Left forelimb (tissue), 1 donor: ENCODE measurements at regions not wholly inside any gene's neighbourhood (a gene's known extent, or its start where the extent isn't known, plus 50 kb on each side); places are given as distances from the start of the nearest gene placed in this dataset.
"Not testable (repeated sequence)": the region's sequence is repeated elsewhere in the genome, so short reads cannot be mapped to it uniquely, and the experiment has no call there.

Experiments
- DNase-seq: peaks from one replicate; pipeline ENCODE4 v3.0.0-alpha.2; 2018; ENCODE audit warnings: low spot score

DNA sequence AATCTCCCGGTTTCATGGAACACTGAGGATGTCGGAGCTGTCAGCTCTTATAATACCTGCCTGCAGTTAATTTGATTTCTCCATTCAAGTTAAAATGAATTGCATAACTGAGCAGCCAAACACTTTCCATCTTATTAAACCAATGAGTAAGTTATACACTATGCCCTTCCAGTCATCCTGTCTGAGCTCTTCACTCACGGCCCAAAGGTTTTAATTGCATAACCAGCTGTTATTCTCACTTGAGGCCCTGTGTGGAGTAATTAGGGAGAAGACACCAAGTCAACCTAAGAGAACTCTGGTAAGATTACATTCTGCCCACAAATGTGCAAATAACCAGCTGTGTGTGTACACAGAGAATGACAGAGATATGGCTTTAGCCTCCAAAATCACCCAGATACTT, 303.5 kb downstream of the TBC1D4 start:
- no peak for DNase-seq

- no peak for DNase-seq
These were observed 306.4 kb downstream of the TBC1D4 start for GRCh38 chr13:75175575-75175974.

- DNase-seq: not testable (repeated sequence)
These were observed 306.9 kb downstream of the TBC1D4 start for GRCh38 chr13:75175097-75175496.

DNA sequence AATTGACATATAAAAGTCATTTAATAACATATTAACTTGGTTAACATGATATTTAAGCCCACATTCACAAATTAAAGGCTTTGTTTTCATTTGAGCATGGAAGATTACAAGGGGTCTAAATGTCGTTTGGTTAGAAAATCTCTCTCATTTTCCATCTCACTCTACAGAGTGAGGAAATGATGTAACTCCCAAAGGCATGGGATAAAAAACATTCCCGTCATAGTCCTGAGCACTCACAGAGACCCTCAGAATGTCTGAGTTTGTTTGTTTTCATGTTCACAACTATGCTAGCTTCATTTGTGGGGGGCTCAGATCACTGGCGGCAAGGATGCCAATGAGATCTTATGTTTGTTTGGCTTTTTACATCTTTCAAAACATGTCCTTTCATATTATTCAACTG, 307.5 kb downstream of the TBC1D4 start:
- DNase-seq: no peak

GRCh38 chr13:75173457-75174356, 308.3 kb downstream of the TBC1D4 start:
- no peak for DNase-seq

DNA sequence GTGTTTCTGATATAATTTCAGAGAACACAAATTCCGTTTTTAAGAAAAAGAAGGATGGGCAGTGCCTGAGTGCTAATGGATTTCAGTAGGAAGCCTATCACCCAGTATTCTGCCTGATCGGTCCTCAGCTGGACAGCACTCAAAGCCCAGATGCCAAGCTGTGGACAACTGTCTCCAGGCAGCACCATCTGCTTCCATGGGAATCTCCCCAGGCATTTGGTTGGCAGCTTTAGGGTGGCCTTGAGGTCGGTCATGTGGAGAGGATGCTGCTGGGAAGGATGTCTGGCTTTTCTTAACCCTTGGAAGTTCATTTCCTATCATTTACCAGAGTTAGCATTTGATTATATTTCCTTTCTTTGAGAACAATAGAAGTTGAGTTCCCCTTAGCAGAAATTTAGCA, 311.7 kb downstream of the TBC1D4 start:
- DNase-seq: no peak

- DNase-seq: no peak
These were observed 316.3 kb downstream of the TBC1D4 start for GRCh38 chr13:75165543-75166230.

DNA sequence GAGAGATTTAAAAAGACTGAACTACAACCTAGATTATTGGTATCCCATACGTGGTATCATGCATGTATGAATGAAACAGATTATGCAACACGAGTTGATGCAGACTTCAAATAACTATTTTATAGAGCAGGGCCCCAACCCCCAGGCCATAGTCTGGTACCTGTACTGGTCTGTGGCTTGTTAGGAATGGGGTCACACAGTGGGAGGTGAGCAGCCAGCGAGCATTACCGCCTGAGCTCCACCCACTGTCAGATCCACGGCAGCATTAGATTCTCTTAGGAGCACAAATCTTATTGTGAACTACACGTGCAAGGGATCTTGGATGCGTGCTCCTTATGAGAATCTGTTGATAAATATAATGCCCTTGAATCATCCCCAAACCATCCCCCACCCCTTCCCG, 320.2 kb downstream of the TBC1D4 start:
- DNase-seq: no peak

DNA sequence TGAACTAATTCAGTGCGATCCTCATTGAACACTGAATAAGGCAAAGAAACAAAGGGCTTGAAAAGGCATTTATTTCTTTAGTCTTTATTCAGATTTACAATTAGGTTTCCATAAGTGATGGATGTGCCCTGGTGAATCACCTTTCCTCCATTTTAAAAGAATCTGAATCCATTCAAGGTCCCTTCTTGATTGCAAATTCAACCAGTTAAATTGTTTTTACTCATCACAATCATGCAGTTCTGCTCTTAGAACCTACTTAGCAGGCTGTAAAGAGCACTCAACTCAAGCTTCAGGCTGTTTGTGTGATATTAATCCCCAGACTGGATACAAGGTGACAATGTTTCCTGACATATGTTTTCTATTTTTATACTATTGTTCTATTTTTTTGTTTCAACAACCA, 321.0 kb downstream of the TBC1D4 start:
- DNase-seq: no peak

GRCh38 chr13:75154331-75154730, 327.6 kb downstream of the TBC1D4 start:
- DNase-seq: no peak

DNA sequence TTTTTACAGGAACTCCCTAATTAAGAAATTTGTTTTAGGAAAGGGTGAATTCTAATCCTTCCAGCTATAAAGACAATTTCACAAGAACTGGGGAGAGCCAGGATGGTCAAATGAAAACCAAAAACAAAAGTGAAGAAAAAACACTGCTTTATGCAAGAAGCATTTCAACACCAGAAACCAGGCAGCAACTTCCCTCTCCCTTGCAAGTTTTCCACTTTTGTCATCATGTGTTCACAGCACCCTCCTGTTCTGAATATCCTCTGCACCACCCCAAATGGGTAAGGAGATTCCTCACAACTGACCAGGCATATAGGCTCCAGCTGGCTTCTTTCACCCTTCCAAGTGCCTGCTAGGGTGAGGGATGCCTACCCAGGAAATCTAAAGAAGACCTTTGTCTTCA, 328.1 kb downstream of the TBC1D4 start:
- no peak for DNase-seq

GRCh38 chr13:75153386-75153785, 328.6 kb downstream of the TBC1D4 start:
- no peak for DNase-seq

DNA sequence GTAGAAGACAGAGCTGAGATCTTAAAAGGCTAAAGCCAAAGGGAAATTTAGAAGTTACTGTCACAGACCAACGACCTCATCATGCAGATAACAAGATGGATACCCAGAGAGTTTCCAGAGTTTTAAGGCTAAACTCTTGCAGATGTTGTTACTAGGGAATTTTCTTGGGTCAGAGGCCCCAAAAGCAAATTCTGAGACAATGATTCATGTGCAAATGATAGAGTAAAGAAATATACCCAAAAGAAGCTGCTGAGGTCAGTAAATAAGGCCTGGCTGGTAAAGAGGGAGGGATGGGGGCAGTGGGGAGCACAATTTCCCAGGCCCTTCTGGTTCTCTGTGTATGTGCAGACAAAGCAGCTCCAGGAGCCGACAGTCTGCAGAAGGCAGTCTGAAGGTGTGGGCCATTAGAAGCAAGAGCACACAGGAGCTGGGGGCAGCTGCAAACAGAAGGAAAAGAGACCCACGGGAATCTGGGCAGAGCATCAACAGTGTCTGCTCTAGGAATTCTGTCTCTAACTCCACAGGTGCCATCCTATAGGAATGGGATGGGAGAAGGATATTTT, 330.8 kb downstream of the TBC1D4 start:
- DNase-seq: no peak

- no peak for DNase-seq
These were observed 332.2 kb downstream of the TBC1D4 start for GRCh38 chr13:75149776-75150175.

DNA sequence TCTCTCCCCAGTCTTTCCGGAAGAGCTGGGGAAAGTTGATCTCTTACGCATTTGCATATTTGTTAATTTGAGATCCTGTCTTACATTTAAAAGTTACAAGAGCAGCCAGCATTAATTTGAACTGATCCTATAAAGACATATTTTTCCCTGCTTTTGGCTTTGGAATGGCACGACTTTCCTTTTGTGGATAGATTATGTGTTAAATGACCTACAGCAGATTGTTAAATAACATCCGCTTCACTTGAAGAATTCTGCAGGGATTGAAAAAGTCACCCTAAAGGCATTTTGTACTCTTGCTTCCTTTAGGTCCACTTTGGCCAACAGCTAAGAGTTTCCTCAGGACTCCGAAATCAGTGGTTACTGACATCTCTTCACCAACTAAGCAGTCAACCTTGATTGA, 334.0 kb downstream of the TBC1D4 start:
- no peak for DNase-seq

GRCh38 chr13:75146436-75146835, 335.5 kb downstream of the TBC1D4 start:
- no peak for DNase-seq

- no peak for DNase-seq
These were observed 336.0 kb downstream of the TBC1D4 start for GRCh38 chr13:75145927-75146326.

DNA sequence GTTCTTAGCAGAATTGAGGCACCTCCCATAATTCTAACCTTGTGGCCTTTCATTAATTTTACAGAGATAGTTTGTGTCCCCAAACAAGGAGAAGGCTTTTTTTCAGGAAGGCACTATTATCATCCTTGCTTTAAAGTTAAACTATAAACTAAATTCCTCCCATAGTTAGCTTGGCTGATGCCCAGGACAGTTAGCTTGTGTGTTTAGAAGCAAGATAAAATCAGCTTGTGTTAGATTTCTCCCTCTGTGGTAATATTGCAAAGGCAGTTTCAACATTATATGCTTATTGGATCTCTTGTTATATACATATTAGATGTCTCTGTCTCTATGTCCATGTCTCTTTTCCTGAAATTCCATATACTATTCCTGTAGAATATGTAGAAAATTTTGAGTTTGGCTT, 342.7 kb downstream of the TBC1D4 start:
- DNase-seq: no peak

DNA sequence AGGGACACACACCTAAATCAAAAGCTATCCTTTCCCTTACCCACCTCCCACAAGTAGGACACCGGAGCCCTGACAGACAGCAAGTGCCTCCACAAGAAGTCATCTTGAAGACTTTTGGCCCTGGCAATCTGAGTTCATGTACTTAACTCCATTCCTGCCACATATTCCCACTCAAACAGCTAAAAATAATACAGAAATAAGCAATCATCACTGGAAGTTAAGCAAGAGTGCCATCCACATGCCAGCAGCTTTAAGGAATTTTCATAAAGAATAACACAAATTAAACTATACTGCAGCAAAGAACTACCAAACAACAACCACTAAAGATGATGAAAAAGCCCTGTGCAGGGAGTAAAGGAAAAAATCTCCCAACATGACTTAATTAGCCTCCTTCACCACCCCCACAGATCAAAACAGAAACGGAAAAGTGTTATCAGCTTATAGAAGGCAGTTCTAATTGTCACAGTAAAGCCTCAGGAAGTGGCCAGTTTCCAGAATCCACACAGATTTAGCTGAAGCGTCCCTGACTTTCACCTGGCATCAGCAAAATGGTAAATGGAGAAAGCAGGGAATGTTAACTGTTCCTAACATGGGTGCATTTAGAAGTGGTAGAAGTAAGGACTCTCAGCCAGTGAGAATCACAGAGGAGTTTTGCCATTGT, 343.9 kb downstream of the TBC1D4 start:
- no peak for DNase-seq

GRCh38 chr13:75136151-75136550, 345.8 kb downstream of the TBC1D4 start:
- no peak for DNase-seq

GRCh38 chr13:75135325-75135825, 346.6 kb downstream of the TBC1D4 start:
- no peak for DNase-seq
